H1 (cell line): ENCODE measurements at regions not wholly inside any gene's neighbourhood (a gene's known extent, or its start where the extent isn't known, plus 50 kb on each side); places are given as distances from the start of the nearest gene placed in this dataset.

ENCODE experiments used
- JUND ChIP-seq: IDR thresholded peaks from 2 replicates; pipeline ENCODE4 v1.6.1; 2011; ENCODE audit warnings: mild to moderate bottlenecking, improper control_type of control experiment, low read length
- SP2 ChIP-seq: IDR thresholded peaks from 2 replicates; pipeline ENCODE4 v1.6.1; 2012; ENCODE audit warnings: mild to moderate bottlenecking, low read length, inconsistent platforms

GRCh38 chr12:22866406-22866805 is 241.4 kb downstream of the ETNK1 start (continued):
- TF ChIP-seq JUND (no peak), SP2 (no peak)
- TF ChIP-seq, all 59 proteins: peak for 0
